K562 (cell line): ENCODE measurements at regions not wholly inside any gene's neighbourhood (a gene's known extent, or its start where the extent isn't known, plus 50 kb on each side); places are given as distances from the start of the nearest gene placed in this dataset.

Experiments
- ATAC-seq: fragments of 200-7000 bp; cut with Tn5 transposase; 3 replicates; pipeline ENCODE4 v1.9.1; 2020; ENCODE audit warnings: moderate library complexity
- BruUV-seq: library from RNA; stranded (reverse); fragments of 400-500 nt; replicated peaks from 2 replicates; lab custom pipeline; 2021; lab: Mats Ljungman, UMichigan
- CTCF ChIA-PET: fragments of 300-600 bp; formaldehyde crosslinking; extraction: SDS; loops from one replicate; lab custom pipeline; 2021; ENCODE audit warnings: low intra/inter-chr PET ratio; lab: Yijun Ruan, JAX
- POLR2A ChIA-PET: fragments of 300-600, 350-650 bp; sonication (Branson Sonifier 250); formaldehyde crosslinking; extraction: SDS; loops from one replicate; lab custom pipeline; 2021; ENCODE audit warnings: antibody characterized with exemption, inconsistent platforms; lab: Yijun Ruan, JAX
- DNase-seq, 4 experiments: peaks; one replicate each; pipeline versions ENCODE4 v3.0.0 to v3.0.0-alpha.2; 2011 to 2018; ENCODE audit warnings: low spot score in 3 of 4, mixed read lengths in 3 of 4; ENCODE audit errors: extremely low read depth in 1 of 4
- FAIRE-seq: peaks from 2 replicates; lab custom pipeline; 2011; peaks lifted over from hg19 to GRCh38; lab: Jason Lieb, UNC
- H2AFZ ChIP-seq: 2 replicates; pipeline ENCODE4 v1.6.0; 2011; ENCODE audit warnings: low read depth, low read length, control low read depth, inconsistent platforms
- H3K27ac ChIP-seq: fragments of 200-600 bp; 3 replicates; pipeline ENCODE4 v1.8.0; 2011; ENCODE audit warnings: low read depth, mild to moderate bottlenecking, control low read depth, inconsistent platforms, low read length, moderate library complexity, mixed read lengths; ENCODE audit errors: extremely low read depth
- H3K27me3 ChIP-seq, 2 experiments: fragments of 300-600 bp in 1 of 2; 2 replicates in 1 of 2; 3 replicates in 1 of 2; pipeline versions ENCODE4 v1.6.0 to v1.8.0; 2011; ENCODE audit warnings: inconsistent platforms in 2 of 2, low read length in 2 of 2, mild to moderate bottlenecking in 1 of 2, mixed read lengths in 1 of 2, moderate library complexity in 1 of 2; ENCODE audit not compliant: control insufficient read depth in 2 of 2, insufficient read depth in 2 of 2
- H3K36me3 ChIP-seq: fragments of 300-600 bp; 3 replicates; pipeline ENCODE4 v1.8.0; 2011; ENCODE audit warnings: mild to moderate bottlenecking, low read length, inconsistent platforms; ENCODE audit not compliant: control insufficient read depth, insufficient read depth
- H3K4me1 ChIP-seq, 2 experiments: fragments of 200-600 bp in 1 of 2; replicated peaks in 1 of 2; 2 replicates in 1 of 2; 3 replicates in 1 of 2; pipeline versions ENCODE4 v1.5.1 to v1.8.0; 2011; ENCODE audit warnings: inconsistent platforms in 2 of 2, low read length in 2 of 2, mild to moderate bottlenecking in 1 of 2, mixed read lengths in 1 of 2, moderate library complexity in 1 of 2; ENCODE audit not compliant: control insufficient read depth in 2 of 2, insufficient read depth in 2 of 2
- H3K4me2 ChIP-seq: 2 replicates; pipeline ENCODE4 v1.6.1; 2011; ENCODE audit warnings: low read length, control low read depth, inconsistent platforms, mixed read lengths; ENCODE audit not compliant: insufficient read depth
- H3K4me3 ChIP-seq: fragments of 200-600 bp; sonication (generic), shearing (Covaris generic); 2 replicates; pipeline ENCODE4 v1.5.1; 2016; ENCODE audit warnings: control low read depth, inconsistent platforms
- H3K79me2 ChIP-seq: fragments of 200-600 bp; 3 replicates; pipeline ENCODE4 v1.8.0; 2011; ENCODE audit warnings: low read length, inconsistent platforms; ENCODE audit not compliant: control insufficient read depth, insufficient read depth
- H3K9ac ChIP-seq, 2 experiments: 2 replicates each; pipeline versions ENCODE4 v1.6.0 to v1.6.1; 2011; ENCODE audit warnings: low read depth in 2 of 2, low read length in 2 of 2, control low read depth in 1 of 2, inconsistent platforms in 1 of 2, mild to moderate bottlenecking in 1 of 2, mixed read lengths in 1 of 2; ENCODE audit not compliant: insufficient read depth in 1 of 2
- H3K9me1 ChIP-seq: one replicate; pipeline ENCODE4 v1.6.0; 2011; ENCODE audit warnings: inconsistent platforms, mild to moderate bottlenecking, low read length, moderate library complexity; ENCODE audit not compliant: control insufficient read depth, insufficient read depth
- H3K9me3 ChIP-seq: replicated peaks from 2 replicates; pipeline ENCODE4 v1.5.1; 2011; ENCODE audit warnings: low read depth, low read length, inconsistent platforms; ENCODE audit not compliant: control insufficient read depth, insufficient read depth
- H4K20me1 ChIP-seq: replicated peaks from 2 replicates; pipeline ENCODE4 v1.6.1; 2011; ENCODE audit warnings: low read length, inconsistent platforms, mixed read lengths; ENCODE audit not compliant: control insufficient read depth, insufficient read depth
- CREM ChIP-seq: IDR thresholded peaks from 2 replicates; pipeline ENCODE4 v1.6.1; 2014; ENCODE audit warnings: antibody characterized with exemption, low read depth
- ETS2 ChIP-seq: IDR thresholded peaks from 2 replicates; pipeline ENCODE4 v1.6.1; 2016; ENCODE audit warnings: borderline replicate concordance, missing genetic modification characterization, mild to moderate bottlenecking, moderate library complexity, missing compliant biosample characterization; ENCODE audit not compliant: poor library complexity, severe bottlenecking
- FOS ChIP-seq: IDR thresholded peaks from 3 replicates; pipeline ENCODE4 v1.6.1; 2011; ENCODE audit not compliant: insufficient read length; ENCODE audit errors: extremely low read depth
- FOXJ3 ChIP-seq: sonication (generic); formaldehyde crosslinking; IDR thresholded peaks from 2 replicates; pipeline ENCODE4 v1.4.0; 2020; ENCODE audit warnings: mild to moderate bottlenecking, missing genetic modification reagents
- JUNB ChIP-seq: fragments of 450-650 bp; formaldehyde crosslinking; conservative IDR thresholded peaks from 2 replicates; pipeline ENCODE4 v1.4.0; 2020; ENCODE audit warnings: mild to moderate bottlenecking
- REST ChIP-seq, 2 experiments: fragments of 450-650 bp; formaldehyde crosslinking in 1 of 2; IDR thresholded peaks; 2 replicates each; pipeline versions ENCODE4 v1.4.0 to v1.6.1; 2014 to 2020; ENCODE audit warnings: mild to moderate bottlenecking in 2 of 2, borderline replicate concordance in 1 of 2, low read depth in 1 of 2
- RFX1 ChIP-seq: fragments of 450-650 bp; IDR thresholded peaks from 2 replicates; pipeline ENCODE4 v1.6.1; 2016; ENCODE audit warnings: mild to moderate bottlenecking, moderate library complexity
- ZNF584 ChIP-seq: fragments of 200-800 bp; sonication (Bioruptor generic); IDR thresholded peaks from 2 replicates; pipeline ENCODE4 v1.6.1; 2016; ENCODE audit warnings: low read depth, mild to moderate bottlenecking, missing genetic modification characterization, missing compliant biosample characterization
- WGBS: fragments of 100-300 bp; shearing (Covaris generic); methylation state at CpG from one replicate; pipeline ENCODE4 v1.1.6; 2016; ENCODE audit warnings: low coverage, mixed read lengths; ENCODE audit not compliant: insufficient coverage; ENCODE audit errors: missing lambda C conversion rate; 5-methylcytosine and 5-hydroxymethylcytosine counted together
- in situ Hi-C: fragments of 300-500 bp; cut with MboI; formaldehyde crosslinking; loops from 4 replicates; pipeline ENCODE4 v1.15.0; 2018; ENCODE audit warnings: inconsistent platforms, mixed read lengths
- intact Hi-C: fragments of 100-400 bp; cut with micrococcal nuclease; formaldehyde crosslinking; loops from 2 replicates; pipeline ENCODE4 v1.14.2; 2022
- TF ChIP-seq, protein P1 (sequence below), 2 experiments: IDR thresholded peaks in 1 of 2; conservative IDR thresholded peaks in 1 of 2; 2 replicates each; pipeline ENCODE4 v1.6.1; 2016; ENCODE audit warnings: low read depth in 2 of 2, mild to moderate bottlenecking in 1 of 2, missing compliant biosample characterization in 1 of 2, missing genetic modification characterization in 1 of 2, moderate library complexity in 1 of 2

GRCh38 chr6:148195511-148195910 lies 147.1 kb upstream of the SASH1 start:
- Histone ChIP-seq H3K9ac (no peak overlapping the region), H3K9me1 (no peaks in the 10 kb centered on the region), H2AFZ (no peak overlapping the region), H3K4me3 (no peak overlapping the region), H3K4me2 (no peak overlapping the region), H3K27ac (no peak overlapping the region), H4K20me1 (no peaks in the 10 kb centered on the region; the same call in 1 of the 2 replicates), H3K4me1 (no peaks in the 10 kb centered on the region), H3K36me3 (no peaks in the 10 kb centered on the region), H3K9me3 (no peaks in the 10 kb centered on the region), H3K27me3 (peaks cover 0 to 11% of the 10 kb centered on the region in 2 experiments; a peak in 2 of 5 replicates), H3K79me2 (no peaks in the 10 kb centered on the region)
- DNase-seq, result no peak
- ChIA-PET POLR2A (interaction anchor here (0.5 to 0.6 kb wide), 2 partner anchors 353 to 1401 kb away, joined by 3 read pairs; no protein-coding TSS in a partner anchor), CTCF (no interaction called here)
- no peak for ATAC-seq
- no peak for FAIRE-seq
- intact Hi-C loops (no loop called here), in situ Hi-C loops (no loop called here)
- BruUV-seq, result no TSS peak
- 4% methylated on average over 5 of the region's 5 CpGs for WGBS
- no peak for TF ChIP-seq CREM
- TF ChIP-seq RFX1, result no peak
- TF ChIP-seq ETS2 (tag), result no peak
- TF ChIP-seq ZNF584 (CRISPR knock-in tag), result no peak
- TF ChIP-seq, protein P1, sequence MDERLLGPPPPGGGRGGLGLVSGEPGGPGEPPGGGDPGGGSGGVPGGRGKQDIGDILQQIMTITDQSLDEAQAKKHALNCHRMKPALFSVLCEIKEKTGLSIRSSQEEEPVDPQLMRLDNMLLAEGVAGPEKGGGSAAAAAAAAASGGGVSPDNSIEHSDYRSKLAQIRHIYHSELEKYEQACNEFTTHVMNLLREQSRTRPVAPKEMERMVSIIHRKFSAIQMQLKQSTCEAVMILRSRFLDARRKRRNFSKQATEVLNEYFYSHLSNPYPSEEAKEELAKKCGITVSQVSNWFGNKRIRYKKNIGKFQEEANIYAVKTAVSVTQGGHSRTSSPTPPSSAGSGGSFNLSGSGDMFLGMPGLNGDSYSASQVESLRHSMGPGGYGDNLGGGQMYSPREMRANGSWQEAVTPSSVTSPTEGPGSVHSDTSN (CRISPR knock-in tag; IDR thresholded peaks at IDR 0.05; ENCODE audit: low read depth), result no peak
- TF ChIP-seq, protein P1 (tag; conservative IDR thresholded peaks at IDR 0.05; ENCODE audit: low read depth), result no peak
- no peak for TF ChIP-seq REST (IDR thresholded peaks at IDR 0.05; ENCODE audit: borderline replicate concordance)
- TF ChIP-seq REST (CRISPR knock-in tag; IDR thresholded peaks at IDR 0.05; ENCODE audit: low read depth), result no peak
- TF ChIP-seq JUNB (CRISPR knock-in tag), result no peak
- TF ChIP-seq FOXJ3, result no peak
- TF ChIP-seq FOS, result no peak
